ENCODE measurements at regions not wholly inside any gene's neighbourhood (a gene's known extent, or its start where the extent isn't known, plus 50 kb on each side); places are given as distances from the start of the nearest gene placed in this dataset.

DNA sequence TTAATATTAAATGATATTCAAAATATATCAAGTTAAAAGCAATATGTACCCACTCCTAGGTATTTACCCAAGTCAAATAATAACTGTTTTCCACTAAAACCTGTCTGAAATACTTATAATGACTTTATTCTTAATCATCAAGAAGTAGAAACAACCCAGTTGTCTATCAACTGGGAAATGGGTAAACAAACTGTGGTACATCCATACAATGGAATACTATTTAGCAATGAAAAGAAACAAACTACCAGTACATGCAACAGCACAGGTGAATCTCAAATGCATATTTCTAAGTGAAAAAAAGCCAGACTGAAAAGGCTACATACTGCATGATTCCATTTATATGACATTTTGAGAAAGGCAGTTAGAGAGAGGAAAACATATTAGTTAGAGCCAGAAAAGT is 559.9 kb downstream of the MBD2 start (continued):
- TF ChIP-seq SIX5 (IDR thresholded peaks at IDR 0.05; ENCODE audit: borderline replicate concordance in 1 of 2, insufficient read depth in 1 of 2, low read depth in 1 of 2, low read length in 2 of 2) (no peak), GTF3C2 (IDR thresholded peaks at IDR 0.05; ENCODE audit: borderline replicate concordance, extremely low read depth, insufficient read length) (no peak)

DNA sequence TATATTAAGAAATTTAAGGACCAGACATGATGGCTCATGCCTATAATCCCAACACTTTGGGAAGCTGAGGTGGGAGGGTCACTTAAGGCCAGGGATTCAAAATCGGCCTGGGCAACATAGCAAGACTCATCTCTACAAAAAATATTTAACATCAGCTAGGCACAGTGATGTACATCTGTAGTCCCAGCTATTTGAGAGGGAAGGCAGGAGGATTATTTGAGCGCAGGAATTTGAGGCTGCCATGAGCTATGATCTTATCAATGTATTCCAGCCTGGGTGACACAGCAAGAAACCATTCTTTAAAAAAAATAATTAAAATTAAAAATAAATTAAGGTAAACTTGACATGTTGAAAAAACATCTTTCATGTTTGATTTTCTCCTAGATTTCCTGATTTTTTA is 564.2 kb downstream of the MBD2 start:
- Histone ChIP-seq H3K9ac (ENCODE audit: insufficient read depth in 1 of 2, low read depth in 2 of 2, low read length in 2 of 2) (no peak overlapping the region), H3K9me1 (ENCODE audit: control insufficient read depth, insufficient read depth, low read length) (no peaks in the 10 kb centered on the region), H3K9me3 (replicated peaks; ENCODE audit: control insufficient read depth, insufficient read depth, low read depth, low read length) (no peaks in the 10 kb centered on the region), H3K4me1 (replicated peaks in 1 of 2; ENCODE audit: control insufficient read depth in 2 of 2, insufficient read depth in 2 of 2, low read length in 2 of 2) (no peaks in the 10 kb centered on the region), H3K27me3 (ENCODE audit: control insufficient read depth in 2 of 2, insufficient read depth in 2 of 2, low read length in 2 of 2) (no peaks in the 10 kb centered on the region), H3K36me3 (ENCODE audit: control insufficient read depth, insufficient read depth, low read length) (no peaks in the 10 kb centered on the region), H3K27ac (ENCODE audit: extremely low read depth, low read depth, low read length) (no peak overlapping the region), H4K20me1 (replicated peaks; ENCODE audit: control insufficient read depth, insufficient read depth, low read length) (no peaks in the 10 kb centered on the region), H3K4me3 (no peak overlapping the region), H3K79me2 (ENCODE audit: control insufficient read depth, insufficient read depth, low read length) (no peaks in the 10 kb centered on the region), H2AFZ (ENCODE audit: low read depth, low read length) (no peak overlapping the region), H3K4me2 (ENCODE audit: insufficient read depth, low read length) (no peak overlapping the region)
- TF ChIP-seq, protein P1, sequence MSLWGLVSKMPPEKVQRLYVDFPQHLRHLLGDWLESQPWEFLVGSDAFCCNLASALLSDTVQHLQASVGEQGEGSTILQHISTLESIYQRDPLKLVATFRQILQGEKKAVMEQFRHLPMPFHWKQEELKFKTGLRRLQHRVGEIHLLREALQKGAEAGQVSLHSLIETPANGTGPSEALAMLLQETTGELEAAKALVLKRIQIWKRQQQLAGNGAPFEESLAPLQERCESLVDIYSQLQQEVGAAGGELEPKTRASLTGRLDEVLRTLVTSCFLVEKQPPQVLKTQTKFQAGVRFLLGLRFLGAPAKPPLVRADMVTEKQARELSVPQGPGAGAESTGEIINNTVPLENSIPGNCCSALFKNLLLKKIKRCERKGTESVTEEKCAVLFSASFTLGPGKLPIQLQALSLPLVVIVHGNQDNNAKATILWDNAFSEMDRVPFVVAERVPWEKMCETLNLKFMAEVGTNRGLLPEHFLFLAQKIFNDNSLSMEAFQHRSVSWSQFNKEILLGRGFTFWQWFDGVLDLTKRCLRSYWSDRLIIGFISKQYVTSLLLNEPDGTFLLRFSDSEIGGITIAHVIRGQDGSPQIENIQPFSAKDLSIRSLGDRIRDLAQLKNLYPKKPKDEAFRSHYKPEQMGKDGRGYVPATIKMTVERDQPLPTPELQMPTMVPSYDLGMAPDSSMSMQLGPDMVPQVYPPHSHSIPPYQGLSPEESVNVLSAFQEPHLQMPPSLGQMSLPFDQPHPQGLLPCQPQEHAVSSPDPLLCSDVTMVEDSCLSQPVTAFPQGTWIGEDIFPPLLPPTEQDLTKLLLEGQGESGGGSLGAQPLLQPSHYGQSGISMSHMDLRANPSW (CRISPR knock-in tag; IDR thresholded peaks at IDR 0.05) = no peak
- TF ChIP-seq EZH2 (IDR thresholded peaks at IDR 0.05; ENCODE audit: borderline replicate concordance, low read depth, low read length) (no peak), CTBP1 (IDR thresholded peaks at IDR 0.05; ENCODE audit: borderline replicate concordance) (no peak), POLR3A (IDR thresholded peaks at IDR 0.05; ENCODE audit: borderline replicate concordance, extremely low read depth, insufficient read depth, insufficient read length) (no peak), NKRF (IDR thresholded peaks at IDR 0.05; ENCODE audit: borderline replicate concordance) (no peak), CHAMP1 (IDR thresholded peaks at IDR 0.05) (no peak), STAG1 (CRISPR knock-in tag; IDR thresholded peaks at IDR 0.05; ENCODE audit: borderline replicate concordance) (no peak), ETS2 (tag; IDR thresholded peaks at IDR 0.05; ENCODE audit: borderline replicate concordance, poor library complexity, severe bottlenecking) (no peak)
- intact Hi-C loops (cut with micrococcal nuclease) = no loop called here
- FAIRE-seq (no peak), DNase-seq (ENCODE audit: extremely low read depth in 1 of 4, low spot score in 3 of 4) (no peak), ATAC-seq (no peak)
- in situ Hi-C loops (cut with MboI) = no loop called here
- BruUV-seq (replicated peaks) = no TSS peak
- ChIA-PET POLR2A (no interaction called here), CTCF (ENCODE audit: low intra/inter-chr PET ratio) (no interaction called here)
- WGBS (ENCODE audit: insufficient coverage, low coverage, missing lambda C conversion rate) = 4% methylated on average over 2 of the region's 2 CpGs

Measured in K562 (cell line).